ENCODE measurements at regions not wholly inside any gene's neighbourhood (a gene's known extent, or its start where the extent isn't known, plus 50 kb on each side); places are given as distances from the start of the nearest gene placed in this dataset.

DNA sequence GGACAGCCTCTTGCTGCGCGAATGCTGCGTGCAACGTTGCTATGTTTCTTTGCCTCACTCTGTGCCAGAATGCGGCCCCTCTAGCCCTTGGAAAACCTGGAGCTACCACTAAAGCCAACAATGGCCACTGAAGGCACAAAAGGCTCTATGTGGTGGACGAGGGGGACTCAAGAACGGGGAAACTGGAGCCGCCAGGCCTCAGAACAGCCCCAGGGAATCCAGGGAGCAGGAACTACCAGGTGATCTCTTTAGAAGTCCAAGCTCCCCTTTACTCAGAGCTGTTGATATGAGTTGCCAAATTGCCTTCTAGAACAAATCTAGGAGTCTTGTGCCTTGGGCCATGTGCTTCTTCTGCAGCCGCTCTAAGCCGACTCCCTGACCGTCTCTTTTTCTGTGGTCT lies 113.8 kb upstream of the ERRFI1 start:
- TF ChIP-seq, protein P1, sequence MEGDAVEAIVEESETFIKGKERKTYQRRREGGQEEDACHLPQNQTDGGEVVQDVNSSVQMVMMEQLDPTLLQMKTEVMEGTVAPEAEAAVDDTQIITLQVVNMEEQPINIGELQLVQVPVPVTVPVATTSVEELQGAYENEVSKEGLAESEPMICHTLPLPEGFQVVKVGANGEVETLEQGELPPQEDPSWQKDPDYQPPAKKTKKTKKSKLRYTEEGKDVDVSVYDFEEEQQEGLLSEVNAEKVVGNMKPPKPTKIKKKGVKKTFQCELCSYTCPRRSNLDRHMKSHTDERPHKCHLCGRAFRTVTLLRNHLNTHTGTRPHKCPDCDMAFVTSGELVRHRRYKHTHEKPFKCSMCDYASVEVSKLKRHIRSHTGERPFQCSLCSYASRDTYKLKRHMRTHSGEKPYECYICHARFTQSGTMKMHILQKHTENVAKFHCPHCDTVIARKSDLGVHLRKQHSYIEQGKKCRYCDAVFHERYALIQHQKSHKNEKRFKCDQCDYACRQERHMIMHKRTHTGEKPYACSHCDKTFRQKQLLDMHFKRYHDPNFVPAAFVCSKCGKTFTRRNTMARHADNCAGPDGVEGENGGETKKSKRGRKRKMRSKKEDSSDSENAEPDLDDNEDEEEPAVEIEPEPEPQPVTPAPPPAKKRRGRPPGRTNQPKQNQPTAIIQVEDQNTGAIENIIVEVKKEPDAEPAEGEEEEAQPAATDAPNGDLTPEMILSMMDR (IDR thresholded peaks at IDR 0.05; ENCODE audit: low read length): no peak
- TF ChIP-seq EZH2 (optimal IDR thresholded peaks at IDR 0.05; ENCODE audit: low read depth, low read length) (no peak), EZH2phosphoT487 (IDR thresholded peaks at IDR 0.05; ENCODE audit: low read length) (no peak)
